ENCODE measurements at regions not wholly inside any gene's neighbourhood (a gene's known extent, or its start where the extent isn't known, plus 50 kb on each side); places are given as distances from the start of the nearest gene placed in this dataset.
A peak's percentile ranks its signal among the peaks of the same experiment; 100 is the strongest.

DNA sequence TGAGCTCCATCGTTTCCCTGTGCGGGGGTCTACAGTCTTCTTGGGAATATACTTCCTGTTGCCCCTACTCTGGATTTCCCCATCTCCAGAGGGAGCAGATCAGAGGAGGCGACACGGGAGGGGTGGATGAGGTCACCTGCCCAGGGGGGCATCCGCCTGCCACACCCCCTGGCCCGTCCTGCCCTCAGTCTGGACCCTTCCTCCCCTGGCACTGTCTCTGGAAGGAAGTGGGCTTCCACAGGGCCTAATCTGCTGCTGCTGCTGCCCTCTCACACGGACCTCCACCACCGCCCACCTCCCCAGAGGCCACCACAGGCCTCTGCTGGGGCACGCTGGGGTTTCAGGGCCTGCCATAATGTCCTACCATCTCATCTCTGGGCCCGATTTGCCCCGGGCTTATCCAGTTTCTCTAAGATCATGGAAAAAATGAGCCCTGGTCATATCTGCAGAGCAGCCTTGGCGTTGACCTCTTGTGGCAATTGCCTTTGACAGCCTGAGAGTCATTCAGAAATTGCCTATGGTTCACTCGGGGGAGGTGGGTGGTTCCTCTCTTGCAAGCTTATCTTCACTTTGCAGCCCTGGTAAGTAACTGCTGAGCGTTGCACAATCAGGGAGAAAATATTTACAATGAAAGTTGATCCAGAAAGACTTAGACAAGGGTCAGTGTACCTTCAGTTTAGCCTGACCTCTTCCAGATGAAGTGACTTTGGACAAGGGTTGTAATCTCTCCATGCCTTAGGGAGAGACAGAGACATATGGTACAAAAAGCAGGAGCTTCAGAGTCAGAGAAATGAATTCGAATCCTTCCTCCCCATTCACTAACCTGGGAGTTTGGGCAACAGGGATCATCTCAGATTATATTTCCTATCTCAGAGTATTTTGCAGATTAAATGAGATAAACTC lies 252.4 kb downstream of the TOMM20 start (continued):
- TF ChIP-seq HNRNPUL1 (IDR thresholded peaks at IDR 0.05; ENCODE audit: low read length): no peak
- peak; percentile 99 for TF ChIP-seq TAL1 (IDR thresholded peaks at IDR 0.05)
- TF ChIP-seq, protein P1, sequence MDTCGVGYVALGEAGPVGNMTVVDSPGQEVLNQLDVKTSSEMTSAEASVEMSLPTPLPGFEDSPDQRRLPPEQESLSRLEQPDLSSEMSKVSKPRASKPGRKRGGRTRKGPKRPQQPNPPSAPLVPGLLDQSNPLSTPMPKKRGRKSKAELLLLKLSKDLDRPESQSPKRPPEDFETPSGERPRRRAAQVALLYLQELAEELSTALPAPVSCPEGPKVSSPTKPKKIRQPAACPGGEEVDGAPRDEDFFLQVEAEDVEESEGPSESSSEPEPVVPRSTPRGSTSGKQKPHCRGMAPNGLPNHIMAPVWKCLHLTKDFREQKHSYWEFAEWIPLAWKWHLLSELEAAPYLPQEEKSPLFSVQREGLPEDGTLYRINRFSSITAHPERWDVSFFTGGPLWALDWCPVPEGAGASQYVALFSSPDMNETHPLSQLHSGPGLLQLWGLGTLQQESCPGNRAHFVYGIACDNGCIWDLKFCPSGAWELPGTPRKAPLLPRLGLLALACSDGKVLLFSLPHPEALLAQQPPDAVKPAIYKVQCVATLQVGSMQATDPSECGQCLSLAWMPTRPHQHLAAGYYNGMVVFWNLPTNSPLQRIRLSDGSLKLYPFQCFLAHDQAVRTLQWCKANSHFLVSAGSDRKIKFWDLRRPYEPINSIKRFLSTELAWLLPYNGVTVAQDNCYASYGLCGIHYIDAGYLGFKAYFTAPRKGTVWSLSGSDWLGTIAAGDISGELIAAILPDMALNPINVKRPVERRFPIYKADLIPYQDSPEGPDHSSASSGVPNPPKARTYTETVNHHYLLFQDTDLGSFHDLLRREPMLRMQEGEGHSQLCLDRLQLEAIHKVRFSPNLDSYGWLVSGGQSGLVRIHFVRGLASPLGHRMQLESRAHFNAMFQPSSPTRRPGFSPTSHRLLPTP (IDR thresholded peaks at IDR 0.05; ENCODE audit: borderline replicate concordance, extremely low read depth, insufficient read length): no peak
- TF ChIP-seq HMG20B (CRISPR knock-in tag; IDR thresholded peaks at IDR 0.05): peak; percentile 84; the same call in 1 of the 2 replicates
- peak; percentile 98 for TF ChIP-seq C11orf30 (IDR thresholded peaks at IDR 0.05; ENCODE audit: low read depth)
- no peak for TF ChIP-seq RBM17 (IDR thresholded peaks at IDR 0.05; ENCODE audit: borderline replicate concordance, low read depth, low read length)
- TF ChIP-seq, protein P2, sequence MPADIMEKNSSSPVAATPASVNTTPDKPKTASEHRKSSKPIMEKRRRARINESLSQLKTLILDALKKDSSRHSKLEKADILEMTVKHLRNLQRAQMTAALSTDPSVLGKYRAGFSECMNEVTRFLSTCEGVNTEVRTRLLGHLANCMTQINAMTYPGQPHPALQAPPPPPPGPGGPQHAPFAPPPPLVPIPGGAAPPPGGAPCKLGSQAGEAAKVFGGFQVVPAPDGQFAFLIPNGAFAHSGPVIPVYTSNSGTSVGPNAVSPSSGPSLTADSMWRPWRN (IDR thresholded peaks at IDR 0.05; ENCODE audit: low read depth): peak; percentile 91
- no peak for TF ChIP-seq ZNF232 (CRISPR knock-in tag; IDR thresholded peaks at IDR 0.05)
- no peak for TF ChIP-seq TCF7L2 (IDR thresholded peaks at IDR 0.05; ENCODE audit: low read depth, low read length)
- TF ChIP-seq PURB (CRISPR knock-in tag; IDR thresholded peaks at IDR 0.05; ENCODE audit: low read depth): no peak
- peak; percentile 92 for TF ChIP-seq NR2C1 (IDR thresholded peaks at IDR 0.05)
- TF ChIP-seq NR2C1 (tag; IDR thresholded peaks at IDR 0.05): peak; percentile 96
- peak; percentile 51; the same call in 1 of the 2 replicates for TF ChIP-seq HCFC1 (IDR thresholded peaks at IDR 0.05; ENCODE audit: low read depth, low read length)
- peak; percentile 100 for TF ChIP-seq TCF3 (CRISPR knock-in tag; IDR thresholded peaks at IDR 0.05)
- peak; percentile 95 to 100; a peak in 3 of 4 replicates for TF ChIP-seq TBL1XR1 (IDR thresholded peaks at IDR 0.05; ENCODE audit: low read length in 2 of 2)
- TF ChIP-seq, protein P3, sequence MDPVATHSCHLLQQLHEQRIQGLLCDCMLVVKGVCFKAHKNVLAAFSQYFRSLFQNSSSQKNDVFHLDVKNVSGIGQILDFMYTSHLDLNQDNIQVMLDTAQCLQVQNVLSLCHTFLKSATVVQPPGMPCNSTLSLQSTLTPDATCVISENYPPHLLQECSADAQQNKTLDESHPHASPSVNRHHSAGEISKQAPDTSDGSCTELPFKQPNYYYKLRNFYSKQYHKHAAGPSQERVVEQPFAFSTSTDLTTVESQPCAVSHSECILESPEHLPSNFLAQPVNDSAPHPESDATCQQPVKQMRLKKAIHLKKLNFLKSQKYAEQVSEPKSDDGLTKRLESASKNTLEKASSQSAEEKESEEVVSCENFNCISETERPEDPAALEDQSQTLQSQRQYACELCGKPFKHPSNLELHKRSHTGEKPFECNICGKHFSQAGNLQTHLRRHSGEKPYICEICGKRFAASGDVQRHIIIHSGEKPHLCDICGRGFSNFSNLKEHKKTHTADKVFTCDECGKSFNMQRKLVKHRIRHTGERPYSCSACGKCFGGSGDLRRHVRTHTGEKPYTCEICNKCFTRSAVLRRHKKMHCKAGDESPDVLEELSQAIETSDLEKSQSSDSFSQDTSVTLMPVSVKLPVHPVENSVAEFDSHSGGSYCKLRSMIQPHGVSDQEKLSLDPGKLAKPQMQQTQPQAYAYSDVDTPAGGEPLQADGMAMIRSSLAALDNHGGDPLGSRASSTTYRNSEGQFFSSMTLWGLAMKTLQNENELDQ (CRISPR knock-in tag; IDR thresholded peaks at IDR 0.05; ENCODE audit: borderline replicate concordance): no peak
- no peak for TF ChIP-seq FIP1L1 (IDR thresholded peaks at IDR 0.05; ENCODE audit: low read depth, low read length, poor library complexity, severe bottlenecking)
- TF ChIP-seq IRF2 (CRISPR knock-in tag; IDR thresholded peaks at IDR 0.05): no peak
- TF ChIP-seq FOXJ3 (CRISPR knock-in tag; IDR thresholded peaks at IDR 0.05): no peak
- TF ChIP-seq GTF2F1 (IDR thresholded peaks at IDR 0.05; ENCODE audit: low read depth, low read length): no peak

Data from K562 (cell line).